ENCODE measurements at regions not wholly inside any gene's neighbourhood (a gene's known extent, or its start where the extent isn't known, plus 50 kb on each side); places are given as distances from the start of the nearest gene placed in this dataset.
"Not testable (repeated sequence)": the region's sequence is repeated elsewhere in the genome, so short reads cannot be mapped to it uniquely, and the experiment has no call there.

GRCh38 chr5:167940911-167941310 is 350.5 kb upstream of the WWC1 start:
- no peaks in the 10 kb centered on the region for H3K27me3 ChIP-seq (ENCODE audit: control insufficient read depth, insufficient read depth, low read length)

GRCh38 chr5:167941556-167941955 is 349.9 kb upstream of the WWC1 start:
- H3K27ac ChIP-seq (ENCODE audit: low read depth, low read length); H3K36me3 ChIP-seq (ENCODE audit: control insufficient read depth, insufficient read depth, low read length); H3K4me1 ChIP-seq (ENCODE audit: control insufficient read depth, insufficient read depth, low read length); H3K9ac ChIP-seq (ENCODE audit: low read length); H3K4me3 ChIP-seq (ENCODE audit: low read depth, low read length); H3K9me3 ChIP-seq (ENCODE audit: control insufficient read depth, insufficient read depth, low read depth, low read length); H3K27me3 ChIP-seq (ENCODE audit: control insufficient read depth, insufficient read depth, low read length): not testable (repeated sequence)

More at GRCh38 chr5:167940911-167941310, 350.5 kb upstream of the WWC1 start:
- Histone ChIP-seq H3K4me3 (ENCODE audit: low read depth, low read length) (no peak overlapping the region), H3K27ac (ENCODE audit: low read depth, low read length) (no peak overlapping the region), H3K4me1 (ENCODE audit: control insufficient read depth, insufficient read depth, low read length) (peaks cover 3% of the 10 kb centered on the region; the same call in 1 of the 2 replicates), H3K9me3 (ENCODE audit: control insufficient read depth, insufficient read depth, low read depth, low read length) (no peaks in the 10 kb centered on the region), H3K36me3 (ENCODE audit: control insufficient read depth, insufficient read depth, low read length) (no peaks in the 10 kb centered on the region), H3K9ac (ENCODE audit: low read length) (no peak overlapping the region)

DNA sequence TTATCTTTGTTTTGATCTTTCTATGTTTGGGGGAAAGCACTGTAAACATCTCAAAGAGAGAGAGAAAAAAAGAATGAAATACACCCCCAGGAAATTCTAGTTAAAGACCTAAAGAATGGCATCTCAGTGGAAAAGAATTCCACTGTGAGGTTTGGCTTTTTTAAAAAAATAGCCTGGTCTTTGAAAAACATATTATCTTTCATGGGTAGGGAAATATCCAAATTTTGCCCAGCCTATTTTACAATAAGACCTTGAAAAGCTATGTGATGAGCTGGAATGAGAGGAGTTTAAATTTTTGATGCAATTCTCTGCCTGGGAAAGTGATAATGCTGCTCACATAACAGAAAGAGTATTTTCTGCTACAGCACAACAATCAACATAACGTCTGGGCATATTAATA is 348.1 kb upstream of the WWC1 start:
- Histone ChIP-seq H3K9ac (ENCODE audit: low read length) (no peak overlapping the region), H3K4me3 (ENCODE audit: low read depth, low read length) (no peak overlapping the region), H3K4me1 (ENCODE audit: control insufficient read depth, insufficient read depth, low read length) (peaks cover 3% of the 10 kb centered on the region; the same call in 1 of the 2 replicates)

GRCh38 chr5:167944121-167944852 is 347.2 kb upstream of the WWC1 start:
- Histone ChIP-seq H3K9ac (ENCODE audit: low read length) (no peak overlapping the region), H3K27ac (ENCODE audit: low read depth, low read length) (no peak overlapping the region), H3K27me3 (ENCODE audit: control insufficient read depth, insufficient read depth, low read length) (no peaks in the 10 kb centered on the region)

More for the DNA sequence above, 348.1 kb upstream of the WWC1 start:
- no peaks in the 10 kb centered on the region for H3K27me3 ChIP-seq (ENCODE audit: control insufficient read depth, insufficient read depth, low read length)
- H3K36me3 ChIP-seq (ENCODE audit: control insufficient read depth, insufficient read depth, low read length), result no peaks in the 10 kb centered on the region
- H3K27ac ChIP-seq (ENCODE audit: low read depth, low read length), result no peak overlapping the region
- no peaks in the 10 kb centered on the region for H3K9me3 ChIP-seq (ENCODE audit: control insufficient read depth, insufficient read depth, low read depth, low read length)

GRCh38 chr5:167945542-167946384 is 345.7 kb upstream of the WWC1 start:
- H3K27ac ChIP-seq (ENCODE audit: low read depth, low read length), result no peak overlapping the region
- no peaks in the 10 kb centered on the region for H3K36me3 ChIP-seq (ENCODE audit: control insufficient read depth, insufficient read depth, low read length)
- peaks cover 13% of the 10 kb centered on the region; the same call in 1 of the 2 replicates for H3K4me1 ChIP-seq (ENCODE audit: control insufficient read depth, insufficient read depth, low read length)
- H3K4me3 ChIP-seq (ENCODE audit: low read depth, low read length), result no peak overlapping the region
- H3K27me3 ChIP-seq (ENCODE audit: control insufficient read depth, insufficient read depth, low read length), result no peaks in the 10 kb centered on the region
- no peaks in the 10 kb centered on the region for H3K9me3 ChIP-seq (ENCODE audit: control insufficient read depth, insufficient read depth, low read depth, low read length)
- peak overlapping the region; percentile 22 for H3K9ac ChIP-seq (ENCODE audit: low read length)

More at GRCh38 chr5:167944121-167944852, 347.2 kb upstream of the WWC1 start:
- Histone ChIP-seq H3K4me3 (ENCODE audit: low read depth, low read length) (no peak overlapping the region), H3K4me1 (ENCODE audit: control insufficient read depth, insufficient read depth, low read length) (peaks cover 3% of the 10 kb centered on the region; the same call in 1 of the 2 replicates), H3K36me3 (ENCODE audit: control insufficient read depth, insufficient read depth, low read length) (no peaks in the 10 kb centered on the region), H3K9me3 (ENCODE audit: control insufficient read depth, insufficient read depth, low read depth, low read length) (no peaks in the 10 kb centered on the region)

DNA sequence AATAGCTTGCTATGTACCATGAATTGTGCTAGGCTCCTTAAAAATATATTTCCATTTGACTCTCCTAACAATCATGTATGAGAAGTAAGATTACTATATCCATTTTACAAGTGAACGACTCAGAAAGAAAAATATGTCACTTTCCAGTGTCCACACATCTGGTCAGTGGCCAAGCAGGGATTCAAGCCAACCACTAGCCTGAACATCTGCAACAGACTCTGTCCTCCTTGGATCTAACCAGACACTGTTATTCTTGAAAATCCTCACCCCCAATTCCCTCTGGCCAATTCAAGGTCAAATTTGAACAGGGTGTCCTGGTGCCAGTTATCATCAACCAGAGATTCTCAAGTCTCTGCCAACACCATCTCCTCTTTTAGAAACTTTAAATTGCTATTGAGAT is 344.1 kb upstream of the WWC1 start:
- Histone ChIP-seq H3K4me3 (ENCODE audit: low read depth, low read length) (no peak overlapping the region), H3K27ac (ENCODE audit: low read depth, low read length) (no peak overlapping the region), H3K4me1 (ENCODE audit: control insufficient read depth, insufficient read depth, low read length) (peaks cover 23% of the 10 kb centered on the region), H3K36me3 (ENCODE audit: control insufficient read depth, insufficient read depth, low read length) (no peaks in the 10 kb centered on the region), H3K9me3 (ENCODE audit: control insufficient read depth, insufficient read depth, low read depth, low read length) (no peaks in the 10 kb centered on the region), H3K9ac (ENCODE audit: low read length) (no peak overlapping the region), H3K27me3 (ENCODE audit: control insufficient read depth, insufficient read depth, low read length) (no peaks in the 10 kb centered on the region)

- no peak overlapping the region for H3K4me3 ChIP-seq (ENCODE audit: low read depth, low read length)
- H3K9ac ChIP-seq (ENCODE audit: low read length), result no peak overlapping the region
- no peaks in the 10 kb centered on the region for H3K27me3 ChIP-seq (ENCODE audit: control insufficient read depth, insufficient read depth, low read length)
- H3K36me3 ChIP-seq (ENCODE audit: control insufficient read depth, insufficient read depth, low read length), result no peaks in the 10 kb centered on the region
- H3K4me1 ChIP-seq (ENCODE audit: control insufficient read depth, insufficient read depth, low read length), result peaks cover 29% of the 10 kb centered on the region
- no peaks in the 10 kb centered on the region for H3K9me3 ChIP-seq (ENCODE audit: control insufficient read depth, insufficient read depth, low read depth, low read length)
- no peak overlapping the region for H3K27ac ChIP-seq (ENCODE audit: low read depth, low read length)
Measured at GRCh38 chr5:167948251-167948650, 343.2 kb upstream of the WWC1 start.

GRCh38 chr5:167949435-167949834 is 342.0 kb upstream of the WWC1 start:
- no peaks in the 10 kb centered on the region for H3K36me3 ChIP-seq (ENCODE audit: control insufficient read depth, insufficient read depth, low read length)
- no peaks in the 10 kb centered on the region for H3K27me3 ChIP-seq (ENCODE audit: control insufficient read depth, insufficient read depth, low read length)
- H3K9ac ChIP-seq (ENCODE audit: low read length), result no peak overlapping the region
- no peaks in the 10 kb centered on the region for H3K9me3 ChIP-seq (ENCODE audit: control insufficient read depth, insufficient read depth, low read depth, low read length)
- no peak overlapping the region for H3K27ac ChIP-seq (ENCODE audit: low read depth, low read length)
- peaks cover 29% of the 10 kb centered on the region for H3K4me1 ChIP-seq (ENCODE audit: control insufficient read depth, insufficient read depth, low read length)
- H3K4me3 ChIP-seq (ENCODE audit: low read depth, low read length), result no peak overlapping the region

GRCh38 chr5:167950126-167950721 is 341.2 kb upstream of the WWC1 start:
- H3K27me3 ChIP-seq (ENCODE audit: control insufficient read depth, insufficient read depth, low read length), result no peaks in the 10 kb centered on the region
- no peak overlapping the region for H3K9ac ChIP-seq (ENCODE audit: low read length)
- no peak overlapping the region for H3K4me3 ChIP-seq (ENCODE audit: low read depth, low read length)
- no peaks in the 10 kb centered on the region for H3K9me3 ChIP-seq (ENCODE audit: control insufficient read depth, insufficient read depth, low read depth, low read length)
- no peaks in the 10 kb centered on the region for H3K36me3 ChIP-seq (ENCODE audit: control insufficient read depth, insufficient read depth, low read length)
- no peak overlapping the region for H3K27ac ChIP-seq (ENCODE audit: low read depth, low read length)
- H3K4me1 ChIP-seq (ENCODE audit: control insufficient read depth, insufficient read depth, low read length), result peaks cover 29% of the 10 kb centered on the region

GRCh38 chr5:167951116-167951515 is 340.3 kb upstream of the WWC1 start:
- Histone ChIP-seq H3K4me3 (ENCODE audit: low read depth, low read length) (no peak overlapping the region), H3K27ac (ENCODE audit: low read depth, low read length) (no peak overlapping the region)

More at GRCh38 chr5:167951116-167951515, 340.3 kb upstream of the WWC1 start:
- H3K4me1 ChIP-seq (ENCODE audit: control insufficient read depth, insufficient read depth, low read length), result peaks cover 26% of the 10 kb centered on the region
- no peak overlapping the region for H3K9ac ChIP-seq (ENCODE audit: low read length)
- H3K27me3 ChIP-seq (ENCODE audit: control insufficient read depth, insufficient read depth, low read length), result no peaks in the 10 kb centered on the region
- no peaks in the 10 kb centered on the region for H3K36me3 ChIP-seq (ENCODE audit: control insufficient read depth, insufficient read depth, low read length)
- no peaks in the 10 kb centered on the region for H3K9me3 ChIP-seq (ENCODE audit: control insufficient read depth, insufficient read depth, low read depth, low read length)
